Ishikawa (cell line): ENCODE measurements at regions not wholly inside any gene's neighbourhood (a gene's known extent, or its start where the extent isn't known, plus 50 kb on each side); places are given as distances from the start of the nearest gene placed in this dataset.

Experiments
- CEBPB ChIP-seq: IDR thresholded peaks from 2 replicates; pipeline ENCODE4 v1.6.1; 2012
- CREB1 ChIP-seq: IDR thresholded peaks from 2 replicates; pipeline ENCODE4 v1.6.1; 2012; ENCODE audit warnings: low read depth
- EGR1 ChIP-seq: IDR thresholded peaks from 2 replicates; pipeline ENCODE4 v1.6.1; 2012
- EP300 ChIP-seq: IDR thresholded peaks from 2 replicates; pipeline ENCODE4 v1.6.1; 2012; ENCODE audit warnings: borderline replicate concordance
- FOXM1 ChIP-seq: IDR thresholded peaks from 2 replicates; pipeline ENCODE4 v1.6.1; 2012; ENCODE audit warnings: low read depth, borderline replicate concordance
- MAX ChIP-seq: IDR thresholded peaks from 2 replicates; pipeline ENCODE4 v1.6.1; 2012
- NFIC ChIP-seq: IDR thresholded peaks from 2 replicates; pipeline ENCODE4 v1.6.1; 2012
- RAD21 ChIP-seq: IDR thresholded peaks from 2 replicates; pipeline ENCODE4 v1.6.1; 2012; ENCODE audit warnings: low read depth
- REST ChIP-seq: IDR thresholded peaks from 2 replicates; pipeline ENCODE4 v1.6.1; 2012; ENCODE audit warnings: low read depth, mild to moderate bottlenecking
- TAF1 ChIP-seq: IDR thresholded peaks from 2 replicates; pipeline ENCODE4 v1.6.1; 2012; ENCODE audit warnings: low read depth, mild to moderate bottlenecking
- TEAD4 ChIP-seq: IDR thresholded peaks from 2 replicates; pipeline ENCODE4 v1.6.1; 2012
- USF1 ChIP-seq: IDR thresholded peaks from 2 replicates; pipeline ENCODE4 v1.6.1; 2012
- YY1 ChIP-seq: IDR thresholded peaks from 2 replicates; pipeline ENCODE4 v1.6.1; 2012; ENCODE audit warnings: low read depth
- ZBTB7A ChIP-seq: IDR thresholded peaks from 2 replicates; pipeline ENCODE4 v1.6.1; 2012; ENCODE audit warnings: low read depth

GRCh38 chr9:80282766-80283165 lies 711.0 kb downstream of the TLE4 start:
- TF ChIP-seq FOXM1, result no peak
- TF ChIP-seq MAX, result no peak
- no peak for TF ChIP-seq NFIC
- no peak for TF ChIP-seq TEAD4
- no peak for TF ChIP-seq RAD21
- TF ChIP-seq REST, result no peak
- TF ChIP-seq YY1, result no peak
- no peak for TF ChIP-seq EP300
- no peak for TF ChIP-seq ZBTB7A
- TF ChIP-seq TAF1, result no peak
- TF ChIP-seq CEBPB, result no peak
- no peak for TF ChIP-seq EGR1
- TF ChIP-seq CREB1, result no peak
- no peak for TF ChIP-seq USF1
